Caco-2 (cell line): ENCODE measurements at regions not wholly inside any gene's neighbourhood (a gene's known extent, or its start where the extent isn't known, plus 50 kb on each side); places are given as distances from the start of the nearest gene placed in this dataset.

Experiments
- BruUV-seq: library from RNA; stranded (reverse); fragments of 400-500 nt; replicated peaks from 2 replicates; lab custom pipeline; 2021; lab: Mats Ljungman, UMichigan
- CTCF ChIA-PET: fragments of 300-600 bp; sonication (Branson Sonifier 250); formaldehyde crosslinking; loops from one replicate; lab custom pipeline; 2022; ENCODE audit warnings: antibody characterized with exemption; lab: Charles Lee
- POLR2A ChIA-PET: fragments of 300-600 bp; sonication (Branson Sonifier 250); formaldehyde crosslinking; loops from one replicate; lab custom pipeline; 2022; ENCODE audit warnings: antibody characterized with exemption; lab: Charles Lee
- DNase-seq, 2 experiments: peaks; one replicate each; pipeline versions ENCODE4 v3.0.0 to v3.0.0-alpha.2; 2020 to 2022
- H3K27me3 ChIP-seq: replicated peaks from 2 replicates; pipeline ENCODE4 v1.6.0; 2011; ENCODE audit warnings: low read length; ENCODE audit not compliant: control insufficient read depth, insufficient read depth
- H3K36me3 ChIP-seq: 2 replicates; pipeline ENCODE4 v1.5.1; 2011; ENCODE audit warnings: low read length; ENCODE audit not compliant: control insufficient read depth, insufficient read depth
- H3K4me1 ChIP-seq: fragments of 250-450 bp; sonication (Bioruptor Pico); 2 replicates; pipeline ENCODE4 v1.5.1; 2020; ENCODE audit warnings: mild to moderate bottlenecking
- H3K4me3 ChIP-seq: 2 replicates; pipeline ENCODE4 v1.5.1; 2011; ENCODE audit warnings: low read depth, mild to moderate bottlenecking, control low read depth, low read length
- H3K9me3 ChIP-seq: fragments of 250-450 bp; sonication (Bioruptor Pico); 2 replicates; pipeline ENCODE4 v1.5.1; 2020; ENCODE audit warnings: mild to moderate bottlenecking, moderate library complexity
- H3K27ac Mint-ChIP-seq: one replicate; pipeline ENCODE4 v1.8.0; 2022; ENCODE audit warnings: mixed read lengths; ENCODE audit not compliant: unreplicated experiment
- H3K27me3 Mint-ChIP-seq: one replicate; pipeline ENCODE4 v1.8.0; 2022; ENCODE audit warnings: mixed read lengths; ENCODE audit not compliant: insufficient read depth, unreplicated experiment
- H3K36me3 Mint-ChIP-seq: one replicate; pipeline ENCODE4 v1.8.0; 2022; ENCODE audit warnings: mild to moderate bottlenecking, mixed read lengths; ENCODE audit not compliant: insufficient read depth, unreplicated experiment
- H3K4me1 Mint-ChIP-seq: one replicate; pipeline ENCODE4 v1.8.0; 2022; ENCODE audit warnings: low read depth, mixed read lengths; ENCODE audit not compliant: unreplicated experiment
- H3K4me3 Mint-ChIP-seq: one replicate; pipeline ENCODE4 v1.8.0; 2022; ENCODE audit warnings: mild to moderate bottlenecking, moderate library complexity, mixed read lengths; ENCODE audit not compliant: unreplicated experiment
- H3K9me3 Mint-ChIP-seq: one replicate; pipeline ENCODE4 v1.8.0; 2022; ENCODE audit warnings: mixed read lengths; ENCODE audit not compliant: unreplicated experiment
- CTCF ChIP-seq, 2 experiments: fragments of 200-600 bp in 1 of 2; IDR thresholded peaks; 1 replicate in 1 of 2; 2 replicates in 1 of 2; pipeline versions ENCODE4 v1.5.1 to v1.8.0; 2011 to 2022; ENCODE audit warnings: antibody characterized with exemption in 1 of 2, control low read depth in 1 of 2, inconsistent platforms in 1 of 2, low read depth in 1 of 2, low read length in 1 of 2, mild to moderate bottlenecking in 1 of 2, moderate library complexity in 1 of 2; ENCODE audit not compliant: insufficient read depth in 1 of 2, severe bottlenecking in 1 of 2, unreplicated experiment in 1 of 2
- intact Hi-C: fragments of 100-400 bp; cut with micrococcal nuclease; formaldehyde crosslinking; loops from one replicate; pipeline ENCODE4 v1.10.0; 2022; ENCODE audit not compliant: unreplicated experiment

GRCh38 chr6:125658759-125659431, 90.5 kb upstream of the HEY2 start:
- intact Hi-C loops = no loop called here
- Mint-ChIP-seq H3K4me3 (no peak overlapping the region), H3K4me1 (no peaks in the 10 kb centered on the region), H3K9me3 (no peaks in the 10 kb centered on the region), H3K36me3 (no peaks in the 10 kb centered on the region), H3K27me3 (no peaks in the 10 kb centered on the region), H3K27ac (no peak overlapping the region)
- no peak for DNase-seq
- Histone ChIP-seq H3K27me3 (no peaks in the 10 kb centered on the region), H3K4me1 (no peaks in the 10 kb centered on the region), H3K9me3 (no peaks in the 10 kb centered on the region), H3K4me3 (no peak overlapping the region), H3K36me3 (no peaks in the 10 kb centered on the region)
- no TSS peak for BruUV-seq
- TF ChIP-seq CTCF (IDR thresholded peaks at IDR 0.05; ENCODE audit: insufficient read depth in 1 of 2, low read depth in 1 of 2, low read length in 1 of 2, severe bottlenecking in 1 of 2, unreplicated experiment in 1 of 2) = no peak
- ChIA-PET CTCF (no interaction called here), POLR2A (no interaction called here)

GRCh38 chr6:125659887-125660286, 89.5 kb upstream of the HEY2 start:
- H3K9me3 Mint-ChIP-seq = no peaks in the 10 kb centered on the region
- POLR2A ChIA-PET = no interaction called here
- no peaks in the 10 kb centered on the region for H3K4me1 Mint-ChIP-seq
- intact Hi-C loops = no loop called here
- Histone ChIP-seq H3K4me3 (no peak overlapping the region), H3K9me3 (no peaks in the 10 kb centered on the region), H3K4me1 (no peaks in the 10 kb centered on the region), H3K36me3 (no peaks in the 10 kb centered on the region), H3K27me3 (no peaks in the 10 kb centered on the region)
- H3K36me3 Mint-ChIP-seq = no peaks in the 10 kb centered on the region
- no peaks in the 10 kb centered on the region for H3K27me3 Mint-ChIP-seq
- no peak for TF ChIP-seq CTCF (IDR thresholded peaks at IDR 0.05; ENCODE audit: insufficient read depth in 1 of 2, low read depth in 1 of 2, low read length in 1 of 2, severe bottlenecking in 1 of 2, unreplicated experiment in 1 of 2)
- H3K4me3 Mint-ChIP-seq = no peak overlapping the region
- BruUV-seq = no TSS peak
- CTCF ChIA-PET = no interaction called here
- H3K27ac Mint-ChIP-seq = no peak overlapping the region
- DNase-seq = no peak

DNA sequence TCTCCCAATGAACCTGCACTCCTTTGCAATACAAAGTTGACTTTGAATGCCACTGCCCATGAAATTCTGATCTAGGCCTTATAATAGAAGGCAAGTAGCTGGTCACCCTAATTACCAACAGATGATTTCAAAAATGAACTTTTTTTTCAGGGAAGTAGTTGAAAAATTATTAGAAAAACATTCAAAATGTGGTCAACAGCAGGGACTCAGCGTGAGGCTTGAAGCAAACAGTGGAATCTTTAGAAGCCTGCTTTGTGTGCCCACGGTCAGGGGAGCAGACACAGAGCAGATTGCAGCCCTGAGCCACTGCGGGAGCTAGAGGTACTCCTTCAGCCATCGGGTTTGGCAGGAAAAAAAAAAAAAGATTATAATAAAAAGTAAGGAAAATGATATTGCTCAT, 87.1 kb upstream of the HEY2 start:
- no peak for TF ChIP-seq CTCF (IDR thresholded peaks at IDR 0.05; ENCODE audit: insufficient read depth in 1 of 2, low read depth in 1 of 2, low read length in 1 of 2, severe bottlenecking in 1 of 2, unreplicated experiment in 1 of 2)
- Mint-ChIP-seq H3K27me3 (peaks cover 10% of the 10 kb centered on the region), H3K36me3 (no peaks in the 10 kb centered on the region), H3K9me3 (no peaks in the 10 kb centered on the region), H3K27ac (no peak overlapping the region), H3K4me1 (no peaks in the 10 kb centered on the region), H3K4me3 (no peak overlapping the region)
- Histone ChIP-seq H3K9me3 (no peaks in the 10 kb centered on the region), H3K36me3 (no peaks in the 10 kb centered on the region), H3K4me3 (no peak overlapping the region), H3K4me1 (no peaks in the 10 kb centered on the region), H3K27me3 (no peaks in the 10 kb centered on the region; the same call in 1 of the 2 replicates)
- ChIA-PET POLR2A (no interaction called here), CTCF (no interaction called here)
- DNase-seq = no peak
- no TSS peak for BruUV-seq
- intact Hi-C loops = no loop called here
